Ishikawa (cell line): ENCODE measurements at regions not wholly inside any gene's neighbourhood (a gene's known extent, or its start where the extent isn't known, plus 50 kb on each side); places are given as distances from the start of the nearest gene placed in this dataset.

Experiments
- CEBPB ChIP-seq: IDR thresholded peaks from 2 replicates; pipeline ENCODE4 v1.6.1; 2012
- CREB1 ChIP-seq: IDR thresholded peaks from 2 replicates; pipeline ENCODE4 v1.6.1; 2012; ENCODE audit warnings: low read depth
- EGR1 ChIP-seq: IDR thresholded peaks from 2 replicates; pipeline ENCODE4 v1.6.1; 2012
- EP300 ChIP-seq: IDR thresholded peaks from 2 replicates; pipeline ENCODE4 v1.6.1; 2012; ENCODE audit warnings: borderline replicate concordance
- FOXM1 ChIP-seq: IDR thresholded peaks from 2 replicates; pipeline ENCODE4 v1.6.1; 2012; ENCODE audit warnings: low read depth, borderline replicate concordance
- NFIC ChIP-seq: IDR thresholded peaks from 2 replicates; pipeline ENCODE4 v1.6.1; 2012
- RAD21 ChIP-seq: IDR thresholded peaks from 2 replicates; pipeline ENCODE4 v1.6.1; 2012; ENCODE audit warnings: low read depth
- TAF1 ChIP-seq: IDR thresholded peaks from 2 replicates; pipeline ENCODE4 v1.6.1; 2012; ENCODE audit warnings: low read depth, mild to moderate bottlenecking
- TCF12 ChIP-seq: IDR thresholded peaks from 2 replicates; pipeline ENCODE4 v1.6.1; 2012; ENCODE audit warnings: low read depth
- TEAD4 ChIP-seq: IDR thresholded peaks from 2 replicates; pipeline ENCODE4 v1.6.1; 2012
- YY1 ChIP-seq: IDR thresholded peaks from 2 replicates; pipeline ENCODE4 v1.6.1; 2012; ENCODE audit warnings: low read depth
- ZBTB7A ChIP-seq: IDR thresholded peaks from 2 replicates; pipeline ENCODE4 v1.6.1; 2012; ENCODE audit warnings: low read depth
- TF ChIP-seq, protein P1 (sequence below): IDR thresholded peaks from 2 replicates; pipeline ENCODE4 v1.6.1; 2012
- TF ChIP-seq, protein P2 (sequence below): IDR thresholded peaks from 2 replicates; pipeline ENCODE4 v1.6.1; 2012
- TF ChIP-seq, protein P3 (sequence below): IDR thresholded peaks from 2 replicates; pipeline ENCODE4 v1.6.1; 2012; ENCODE audit warnings: low read depth, mild to moderate bottlenecking

DNA sequence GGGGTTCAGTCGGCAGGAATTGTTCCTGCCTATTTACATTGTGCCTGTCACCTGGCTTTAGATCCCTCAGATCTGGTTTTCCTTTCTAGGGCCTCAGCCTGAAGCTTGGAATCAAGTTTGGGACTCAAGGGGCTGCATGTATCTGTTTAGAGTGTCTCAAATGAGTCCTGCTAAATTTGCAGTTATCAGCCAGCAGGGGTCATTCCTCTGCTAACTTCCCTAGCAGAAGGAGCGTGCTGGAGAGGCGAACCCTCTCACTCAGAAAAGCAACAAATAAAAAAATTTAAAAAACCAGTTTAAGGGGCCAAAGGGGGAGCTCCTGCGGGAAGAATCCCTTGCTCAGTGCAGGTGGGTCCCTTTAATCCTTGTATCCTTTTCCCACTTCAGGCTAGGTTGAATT lies 1220.2 kb downstream of the JRKL start:
- TF ChIP-seq TAF1 (no peak), YY1 (no peak), RAD21 (peak; percentile 19; the same call in 1 of the 2 replicates), TEAD4 (no peak), EGR1 (no peak)
- TF ChIP-seq, protein P1, sequence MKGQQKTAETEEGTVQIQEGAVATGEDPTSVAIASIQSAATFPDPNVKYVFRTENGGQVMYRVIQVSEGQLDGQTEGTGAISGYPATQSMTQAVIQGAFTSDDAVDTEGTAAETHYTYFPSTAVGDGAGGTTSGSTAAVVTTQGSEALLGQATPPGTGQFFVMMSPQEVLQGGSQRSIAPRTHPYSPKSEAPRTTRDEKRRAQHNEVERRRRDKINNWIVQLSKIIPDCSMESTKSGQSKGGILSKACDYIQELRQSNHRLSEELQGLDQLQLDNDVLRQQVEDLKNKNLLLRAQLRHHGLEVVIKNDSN = no peak

DNA sequence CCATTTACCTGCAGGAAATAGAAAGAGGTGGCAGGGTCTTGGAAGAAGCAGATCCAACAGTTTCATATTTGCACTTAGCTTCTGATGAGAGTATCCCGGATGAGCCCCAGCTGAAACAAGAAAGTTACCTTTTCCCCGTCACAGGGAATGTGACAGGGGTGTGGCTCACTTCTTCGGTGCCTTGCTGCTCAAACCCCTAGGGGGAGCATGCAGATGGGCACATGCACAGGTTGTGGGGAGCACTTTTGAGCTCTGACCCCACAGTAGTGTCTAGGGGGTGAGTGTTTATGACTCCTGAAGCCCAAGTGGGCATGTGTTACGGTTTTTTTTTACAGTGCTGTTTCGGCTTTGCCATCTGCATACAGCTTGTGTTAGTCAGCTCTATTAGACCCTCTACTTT lies 1221.0 kb downstream of the JRKL start:
- TF ChIP-seq, protein P2, sequence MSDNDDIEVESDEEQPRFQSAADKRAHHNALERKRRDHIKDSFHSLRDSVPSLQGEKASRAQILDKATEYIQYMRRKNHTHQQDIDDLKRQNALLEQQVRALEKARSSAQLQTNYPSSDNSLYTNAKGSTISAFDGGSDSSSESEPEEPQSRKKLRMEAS = no peak
- TF ChIP-seq, protein P1 = no peak
- no peak for TF ChIP-seq RAD21
- no peak for TF ChIP-seq EP300
- no peak for TF ChIP-seq FOXM1
- TF ChIP-seq CEBPB = no peak
- TF ChIP-seq, protein P3, sequence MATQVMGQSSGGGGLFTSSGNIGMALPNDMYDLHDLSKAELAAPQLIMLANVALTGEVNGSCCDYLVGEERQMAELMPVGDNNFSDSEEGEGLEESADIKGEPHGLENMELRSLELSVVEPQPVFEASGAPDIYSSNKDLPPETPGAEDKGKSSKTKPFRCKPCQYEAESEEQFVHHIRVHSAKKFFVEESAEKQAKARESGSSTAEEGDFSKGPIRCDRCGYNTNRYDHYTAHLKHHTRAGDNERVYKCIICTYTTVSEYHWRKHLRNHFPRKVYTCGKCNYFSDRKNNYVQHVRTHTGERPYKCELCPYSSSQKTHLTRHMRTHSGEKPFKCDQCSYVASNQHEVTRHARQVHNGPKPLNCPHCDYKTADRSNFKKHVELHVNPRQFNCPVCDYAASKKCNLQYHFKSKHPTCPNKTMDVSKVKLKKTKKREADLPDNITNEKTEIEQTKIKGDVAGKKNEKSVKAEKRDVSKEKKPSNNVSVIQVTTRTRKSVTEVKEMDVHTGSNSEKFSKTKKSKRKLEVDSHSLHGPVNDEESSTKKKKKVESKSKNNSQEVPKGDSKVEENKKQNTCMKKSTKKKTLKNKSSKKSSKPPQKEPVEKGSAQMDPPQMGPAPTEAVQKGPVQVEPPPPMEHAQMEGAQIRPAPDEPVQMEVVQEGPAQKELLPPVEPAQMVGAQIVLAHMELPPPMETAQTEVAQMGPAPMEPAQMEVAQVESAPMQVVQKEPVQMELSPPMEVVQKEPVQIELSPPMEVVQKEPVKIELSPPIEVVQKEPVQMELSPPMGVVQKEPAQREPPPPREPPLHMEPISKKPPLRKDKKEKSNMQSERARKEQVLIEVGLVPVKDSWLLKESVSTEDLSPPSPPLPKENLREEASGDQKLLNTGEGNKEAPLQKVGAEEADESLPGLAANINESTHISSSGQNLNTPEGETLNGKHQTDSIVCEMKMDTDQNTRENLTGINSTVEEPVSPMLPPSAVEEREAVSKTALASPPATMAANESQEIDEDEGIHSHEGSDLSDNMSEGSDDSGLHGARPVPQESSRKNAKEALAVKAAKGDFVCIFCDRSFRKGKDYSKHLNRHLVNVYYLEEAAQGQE = no peak
- no peak for TF ChIP-seq ZBTB7A
- no peak for TF ChIP-seq YY1
- TF ChIP-seq CREB1 = no peak
- no peak for TF ChIP-seq TCF12

DNA sequence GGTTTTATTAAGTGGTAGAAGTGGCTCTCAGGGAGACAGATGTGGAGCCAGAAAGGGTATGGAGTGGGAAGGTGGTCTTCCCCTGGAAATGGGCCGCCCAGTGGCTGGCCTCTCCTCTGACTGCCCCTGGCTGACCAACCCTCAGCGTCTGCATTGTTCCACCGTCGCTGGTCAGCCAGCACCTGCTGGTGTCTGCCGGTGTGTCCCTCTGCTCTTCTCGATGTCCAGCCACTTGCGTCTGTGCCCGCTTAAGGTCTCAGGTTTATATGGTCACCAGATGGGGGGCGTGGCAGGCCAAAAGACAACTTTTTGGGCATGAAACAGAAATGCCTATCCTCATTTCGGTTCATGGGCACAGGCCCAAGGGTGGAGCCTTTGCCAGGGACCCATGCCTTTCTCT lies 1221.5 kb downstream of the JRKL start:
- TF ChIP-seq, protein P1 = no peak
- no peak for TF ChIP-seq CREB1
- TF ChIP-seq TEAD4 = no peak
- TF ChIP-seq, protein P3 = no peak
- no peak for TF ChIP-seq EGR1
- TF ChIP-seq EP300 = no peak
- no peak for TF ChIP-seq NFIC
- TF ChIP-seq ZBTB7A = no peak
- no peak for TF ChIP-seq RAD21
- TF ChIP-seq TAF1 = no peak
- TF ChIP-seq FOXM1 = no peak
- no peak for TF ChIP-seq YY1
- no peak for TF ChIP-seq CEBPB
- TF ChIP-seq, protein P2 = no peak
- no peak for TF ChIP-seq TCF12

DNA sequence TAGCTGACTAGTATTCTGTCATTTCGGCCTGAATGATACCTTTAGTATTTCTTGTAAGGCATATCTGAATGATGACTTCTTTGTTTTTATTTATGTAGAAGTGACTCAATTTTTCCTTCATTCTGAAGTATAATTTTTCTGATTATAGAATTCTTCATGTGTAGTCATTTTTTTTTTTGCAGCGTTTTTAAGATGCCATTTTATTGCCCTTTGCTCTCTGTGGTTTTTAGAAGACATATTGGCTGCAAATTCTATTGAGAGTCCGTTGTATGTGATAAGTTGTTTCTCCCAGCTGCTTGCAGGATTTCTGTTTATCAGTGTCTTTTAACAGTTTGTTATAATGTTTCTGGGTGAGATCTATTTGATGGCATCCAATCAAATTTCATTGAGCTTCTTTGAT lies 1224.8 kb downstream of the JRKL start:
- TF ChIP-seq, protein P3 = no peak
- TF ChIP-seq, protein P2 = no peak
- TF ChIP-seq CEBPB (no peak), YY1 (no peak), FOXM1 (no peak)
